Stimulated activated CD8-positive, alpha-beta memory T cell treated with anti-CD3 and anti-CD28 coated beads, Interleukin-4, amount 100 ng/mL, for 4 hours (primary cell): ENCODE measurements at regions not wholly inside any gene's neighbourhood (a gene's known extent, or its start where the extent isn't known, plus 50 kb on each side); places are given as distances from the start of the nearest gene placed in this dataset.

Source experiments
- DNase-seq, 2 donors: peaks; one replicate each; pipeline ENCODE4 v3.0.0-alpha.2; 2020; ENCODE audit warnings: low read depth in 2 of 2, low spot score in 1 of 2

- no peak for DNase-seq
Observed at GRCh38 chr13:76378767-76379166, 507.4 kb downstream of the KCTD12 start.

GRCh38 chr13:76363682-76364289, 522.4 kb downstream of the KCTD12 start:
- no peak for DNase-seq

GRCh38 chr13:76361868-76362267, 524.3 kb downstream of the KCTD12 start:
- DNase-seq, result no peak

GRCh38 chr13:76351541-76352229, 534.5 kb downstream of the KCTD12 start:
- DNase-seq, result no peak

- DNase-seq, result no peak
Observed at GRCh38 chr13:76350399-76350798, 535.8 kb downstream of the KCTD12 start.

- no peak for DNase-seq
Observed at GRCh38 chr13:76349700-76350099, 536.5 kb downstream of the KCTD12 start.

- DNase-seq, result no peak
Observed at GRCh38 chr13:76339649-76340048, 546.6 kb downstream of the KCTD12 start.

- no peak for DNase-seq
Observed at GRCh38 chr13:76338003-76338402, 548.2 kb downstream of the KCTD12 start.

GRCh38 chr13:76336889-76337844, 549.0 kb downstream of the KCTD12 start:
- no peak for DNase-seq

- no peak for DNase-seq
Observed at GRCh38 chr13:76335463-76335862, 550.7 kb downstream of the KCTD12 start.

GRCh38 chr13:76331943-76332712, 554.1 kb downstream of the KCTD12 start:
- DNase-seq, result no peak

GRCh38 chr13:76330761-76331160, 555.4 kb downstream of the KCTD12 start:
- no peak for DNase-seq

- no peak for DNase-seq
Observed at GRCh38 chr13:76329866-76330580, 556.2 kb downstream of the KCTD12 start.

GRCh38 chr13:76329004-76329403, 557.2 kb downstream of the KCTD12 start:
- DNase-seq, result no peak

GRCh38 chr13:76326343-76326742, 559.9 kb downstream of the KCTD12 start:
- DNase-seq, result no peak

- DNase-seq, result no peak
Observed at GRCh38 chr13:76319921-76320320, 566.3 kb downstream of the KCTD12 start.

GRCh38 chr13:76316998-76317527, 569.1 kb downstream of the KCTD12 start:
- DNase-seq, result no peak

GRCh38 chr13:76314495-76314894, 571.7 kb downstream of the KCTD12 start:
- DNase-seq, result no peak

GRCh38 chr13:76307142-76307541, 579.1 kb downstream of the KCTD12 start:
- no peak for DNase-seq

- no peak for DNase-seq
Observed at GRCh38 chr13:76300688-76301087, 585.5 kb downstream of the KCTD12 start.
